ENCODE measurements at regions not wholly inside any gene's neighbourhood (a gene's known extent, or its start where the extent isn't known, plus 50 kb on each side); places are given as distances from the start of the nearest gene placed in this dataset.

DNA sequence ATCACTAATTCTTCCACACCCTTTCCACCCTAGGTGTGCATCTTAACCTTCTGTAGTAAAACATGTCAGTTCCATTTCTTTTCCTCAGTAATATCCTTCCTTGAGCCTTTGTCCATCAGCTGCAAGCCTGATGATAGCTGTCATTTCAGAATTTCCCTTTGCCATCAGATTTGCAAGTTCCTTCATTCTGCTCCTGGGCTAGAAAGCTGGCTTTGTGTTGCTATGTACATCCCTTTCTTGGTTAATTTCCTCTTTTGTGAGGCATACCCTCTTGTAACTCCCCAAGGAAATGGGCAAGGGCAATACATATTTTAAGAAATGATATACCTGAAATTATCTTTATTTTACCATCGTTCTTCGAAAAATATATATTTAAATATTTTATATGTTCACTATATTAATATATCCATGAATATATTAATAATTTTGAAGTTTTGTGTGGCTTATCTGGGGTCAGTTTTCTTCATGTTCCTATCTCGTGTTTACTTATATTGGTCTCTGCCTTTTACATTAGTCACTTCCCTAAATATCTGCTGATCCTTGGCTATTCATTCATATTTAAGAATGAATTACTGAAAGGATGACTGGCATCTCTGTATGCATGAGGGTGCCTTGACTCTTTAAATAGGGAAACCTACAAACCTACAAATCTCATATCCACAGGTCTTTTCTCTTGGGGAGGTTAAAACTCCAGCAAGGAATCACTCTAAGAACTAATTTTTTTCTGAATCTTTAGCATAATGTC is 143.8 kb downstream of the ZNF22 start:
- TF ChIP-seq, protein P1, sequence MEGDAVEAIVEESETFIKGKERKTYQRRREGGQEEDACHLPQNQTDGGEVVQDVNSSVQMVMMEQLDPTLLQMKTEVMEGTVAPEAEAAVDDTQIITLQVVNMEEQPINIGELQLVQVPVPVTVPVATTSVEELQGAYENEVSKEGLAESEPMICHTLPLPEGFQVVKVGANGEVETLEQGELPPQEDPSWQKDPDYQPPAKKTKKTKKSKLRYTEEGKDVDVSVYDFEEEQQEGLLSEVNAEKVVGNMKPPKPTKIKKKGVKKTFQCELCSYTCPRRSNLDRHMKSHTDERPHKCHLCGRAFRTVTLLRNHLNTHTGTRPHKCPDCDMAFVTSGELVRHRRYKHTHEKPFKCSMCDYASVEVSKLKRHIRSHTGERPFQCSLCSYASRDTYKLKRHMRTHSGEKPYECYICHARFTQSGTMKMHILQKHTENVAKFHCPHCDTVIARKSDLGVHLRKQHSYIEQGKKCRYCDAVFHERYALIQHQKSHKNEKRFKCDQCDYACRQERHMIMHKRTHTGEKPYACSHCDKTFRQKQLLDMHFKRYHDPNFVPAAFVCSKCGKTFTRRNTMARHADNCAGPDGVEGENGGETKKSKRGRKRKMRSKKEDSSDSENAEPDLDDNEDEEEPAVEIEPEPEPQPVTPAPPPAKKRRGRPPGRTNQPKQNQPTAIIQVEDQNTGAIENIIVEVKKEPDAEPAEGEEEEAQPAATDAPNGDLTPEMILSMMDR (IDR thresholded peaks at IDR 0.05), result no peak
- no peak for TF ChIP-seq POLR2A (IDR thresholded peaks at IDR 0.05)
